Liver (tissue), 8 donors: ENCODE measurements at regions not wholly inside any gene's neighbourhood (a gene's known extent, or its start where the extent isn't known, plus 50 kb on each side); places are given as distances from the start of the nearest gene placed in this dataset.

Experiments
- DNase-seq: peaks from one replicate; pipeline ENCODE4 v3.0.0-alpha.2; 2017; ENCODE audit warnings: low spot score
- H3K27ac ChIP-seq, 2 donors: one replicate each; pipeline ENCODE4 v1.7.0; 2013; ENCODE audit warnings: inconsistent platforms in 2 of 2, low read length in 2 of 2, control low read depth in 1 of 2, low read depth in 1 of 2, mild to moderate bottlenecking in 1 of 2
- H3K27me3 ChIP-seq, 4 donors: one replicate each; pipeline versions ENCODE4 v1.6.1 to v1.7.0; 2013; ENCODE audit warnings: low read length in 3 of 4, inconsistent platforms in 1 of 4, mild to moderate bottlenecking in 1 of 4, moderate library complexity in 1 of 4; ENCODE audit not compliant: control insufficient read depth in 4 of 4, insufficient read depth in 4 of 4
- H3K36me3 ChIP-seq, 4 donors: one replicate each; pipeline versions ENCODE4 v1.6.1 to v1.7.0; 2013; ENCODE audit warnings: low read length in 3 of 4, mild to moderate bottlenecking in 3 of 4, low read depth in 1 of 4, moderate library complexity in 1 of 4; ENCODE audit not compliant: control insufficient read depth in 4 of 4, insufficient read depth in 3 of 4
- H3K4me1 ChIP-seq, 4 donors: one replicate each; pipeline versions ENCODE4 v1.6.1 to v1.7.0; 2013; ENCODE audit warnings: low read length in 3 of 4, mild to moderate bottlenecking in 3 of 4, moderate library complexity in 1 of 4; ENCODE audit not compliant: control insufficient read depth in 4 of 4, insufficient read depth in 4 of 4
- H3K4me3 ChIP-seq, 3 donors: one replicate each; pipeline versions ENCODE4 v1.6.1 to v1.7.0; 2013; ENCODE audit warnings: low read length in 3 of 3, control low read depth in 1 of 3, low read depth in 1 of 3, mild to moderate bottlenecking in 1 of 3
- H3K9ac ChIP-seq, 2 donors: one replicate each; pipeline ENCODE4 v1.7.0; 2013; ENCODE audit warnings: low read length in 2 of 2, mild to moderate bottlenecking in 2 of 2, moderate library complexity in 2 of 2, control low read depth in 1 of 2, low read depth in 1 of 2
- H3K9me3 ChIP-seq, 4 donors: one replicate each; pipeline versions ENCODE4 v1.6.1 to v1.7.0; 2013; ENCODE audit warnings: low read length in 3 of 4; ENCODE audit not compliant: control insufficient read depth in 4 of 4
- ATF3 ChIP-seq: IDR thresholded peaks from 2 replicates; pipeline ENCODE4 v1.6.1; 2016; ENCODE audit warnings: antibody characterized with exemption
- CTCF ChIP-seq: fragments of 150-350 bp; IDR thresholded peaks from 2 replicates; pipeline ENCODE4 v1.5.1; 2017; ENCODE audit warnings: improper control_type of control experiment, low read depth, low read length; ENCODE audit not compliant: missing input control
- FOXA2 ChIP-seq: IDR thresholded peaks from 2 replicates; pipeline ENCODE4 v1.6.1; 2016; ENCODE audit warnings: antibody characterized with exemption
- GABPA ChIP-seq, 2 donors: IDR thresholded peaks in 1 of 2; conservative IDR thresholded peaks in 1 of 2; 2 replicates each; pipeline ENCODE4 v1.6.1; 2016; ENCODE audit warnings: antibody characterized with exemption in 2 of 2, mild to moderate bottlenecking in 1 of 2, moderate library complexity in 1 of 2
- NR2F2 ChIP-seq: IDR thresholded peaks from 2 replicates; pipeline ENCODE4 v1.6.1; 2016; ENCODE audit warnings: antibody characterized with exemption
- RAD21 ChIP-seq, 2 donors: IDR thresholded peaks; 2 replicates each; pipeline ENCODE4 v1.6.1; 2016; ENCODE audit warnings: antibody characterized with exemption in 2 of 2, mild to moderate bottlenecking in 2 of 2
- REST ChIP-seq: IDR thresholded peaks from 2 replicates; pipeline ENCODE4 v1.6.1; 2016; ENCODE audit warnings: antibody characterized with exemption, mild to moderate bottlenecking
- RXRA ChIP-seq, 2 donors: IDR thresholded peaks; 2 replicates each; pipeline ENCODE4 v1.6.1; 2017 to 2018; ENCODE audit warnings: antibody characterized with exemption in 2 of 2, mild to moderate bottlenecking in 1 of 2
- SP1 ChIP-seq: IDR thresholded peaks from 2 replicates; pipeline ENCODE4 v1.6.1; 2018; ENCODE audit warnings: antibody characterized with exemption, mild to moderate bottlenecking
- TAF1 ChIP-seq: conservative IDR thresholded peaks from 2 replicates; pipeline ENCODE4 v1.6.1; 2016; ENCODE audit warnings: antibody characterized with exemption, mild to moderate bottlenecking
- YY1 ChIP-seq: IDR thresholded peaks from 2 replicates; pipeline ENCODE4 v1.6.1; 2016; ENCODE audit warnings: antibody characterized with exemption, mild to moderate bottlenecking
- WGBS: extraction: QIAGEN DNeasy Blood & Tissue Kit; methylation state at CpG from one replicate; pipeline ENCODE4 v1.1.7; 2013; 5-methylcytosine and 5-hydroxymethylcytosine counted together
- donor health status: healthy.
- donor health status: healthy.
- donor health status: healthy.
- donor health status: healthy.
- donor health status: healthy.

- Histone ChIP-seq H3K9ac (no peak overlapping the region), H3K4me3 (no peak overlapping the region), H3K27ac (no peak overlapping the region), H3K36me3 (no peaks in the 10 kb centered on the region), H3K4me1 (peaks cover 0 to 4% (median under 1%) of the 10 kb centered on the region in 4 donors), H3K9me3 (no peaks in the 10 kb centered on the region), H3K27me3 (no peaks in the 10 kb centered on the region)
- WGBS = 54% methylated on average over 2 of the region's 2 CpGs
- no peak for DNase-seq
- TF ChIP-seq SP1 (peak; percentile 21), ATF3 (no peak), REST (peak; percentile 51), YY1 (no peak), RAD21 (IDR thresholded peaks at IDR 0.05) (peak in 1 of 2 donors; percentile 49), NR2F2 (peak; percentile 18), FOXA2 (no peak), CTCF (no peak), RXRA (IDR thresholded peaks at IDR 0.05) (peak in 1 of 2 donors; percentile 21)
Measured at GRCh38 chr1:59143133-59143487, 153.8 kb upstream of the FGGY start.

- no peak for DNase-seq
- Histone ChIP-seq H3K27ac (no peak overlapping the region), H3K36me3 (no peaks in the 10 kb centered on the region), H3K27me3 (no peaks in the 10 kb centered on the region), H3K9me3 (no peaks in the 10 kb centered on the region), H3K4me3 (no peak overlapping the region), H3K4me1 (peaks cover 0 to 4% (median under 1%) of the 10 kb centered on the region in 4 donors), H3K9ac (no peak overlapping the region)
- WGBS = 79% methylated on average over 2 of the region's 2 CpGs
- TF ChIP-seq GABPA (IDR thresholded peaks at IDR 0.05 in 1 of 2, conservative IDR thresholded peaks at IDR 0.05 in 1 of 2) (no peak), CTCF (no peak), ATF3 (no peak), FOXA2 (no peak), TAF1 (no peak)
Measured at GRCh38 chr1:59143811-59144210, 153.1 kb upstream of the FGGY start.
